DND-41 (cell line): ENCODE measurements at regions not wholly inside any gene's neighbourhood (a gene's known extent, or its start where the extent isn't known, plus 50 kb on each side); places are given as distances from the start of the nearest gene placed in this dataset.

Experiments
- CTCF ChIP-seq: IDR thresholded peaks from 2 replicates; pipeline ENCODE4 v1.5.1; 2012; ENCODE audit warnings: borderline replicate concordance, low read length, moderate library complexity, mild to moderate bottlenecking; ENCODE audit not compliant: poor library complexity, severe bottlenecking; ENCODE audit errors: extremely low read depth
- EZH2 ChIP-seq: IDR thresholded peaks from 3 replicates; pipeline ENCODE4 v1.6.1; 2012; ENCODE audit warnings: borderline replicate concordance, low read depth, mild to moderate bottlenecking, moderate library complexity, low read length, inconsistent platforms; ENCODE audit not compliant: severe bottlenecking

DNA sequence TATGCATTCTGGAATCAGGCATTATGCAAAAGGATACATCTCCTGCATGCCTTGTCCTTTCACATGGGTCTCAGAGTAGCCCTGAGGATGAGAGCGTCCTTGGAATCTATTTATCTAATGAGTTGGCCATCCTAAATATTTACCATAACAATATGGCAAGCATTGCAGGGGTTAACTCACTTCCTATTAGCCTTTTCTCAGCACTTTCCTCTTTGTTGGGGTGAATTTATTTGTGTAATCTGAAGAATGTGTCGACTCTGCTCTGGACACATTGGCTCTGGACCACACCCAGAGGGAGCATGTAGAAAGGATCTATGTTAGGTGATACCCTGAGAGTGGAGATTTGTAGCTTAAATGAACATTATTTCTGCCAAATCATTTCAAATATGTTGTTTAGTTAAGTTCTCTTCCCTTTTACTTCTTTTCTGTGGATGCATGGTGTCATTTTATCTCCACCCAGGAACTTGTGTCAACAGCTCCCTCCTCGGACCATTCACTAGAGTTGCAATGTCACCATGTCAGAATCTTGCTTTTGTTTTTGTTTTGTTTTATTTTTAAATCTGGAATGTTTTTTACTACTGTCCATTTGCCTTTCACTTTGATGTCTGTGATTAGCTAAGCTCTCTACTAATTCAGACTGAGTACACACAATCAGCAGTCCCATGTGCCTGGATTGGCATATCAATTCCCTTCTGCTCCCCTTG lies 757.0 kb upstream of the MMS22L start:
- TF ChIP-seq CTCF, result no peak
- no peak for TF ChIP-seq EZH2
